Testis (tissue), 2 donors: ENCODE measurements at regions not wholly inside any gene's neighbourhood (a gene's known extent, or its start where the extent isn't known, plus 50 kb on each side); places are given as distances from the start of the nearest gene placed in this dataset.

Experiments
- DNase-seq: peaks from one replicate; pipeline ENCODE4 v3.0.0-alpha.2; 2019
- H3K27ac ChIP-seq, 2 donors: fragments of 200-600 bp; sonication (generic); one replicate each; pipeline ENCODE4 v1.5.1; 2019
- H3K27me3 ChIP-seq: fragments of 200-600 bp; sonication (generic); one replicate; pipeline ENCODE4 v1.5.1; 2019
- H3K36me3 ChIP-seq: fragments of 200-600 bp; sonication (generic); one replicate; pipeline ENCODE4 v1.5.1; 2017; ENCODE audit warnings: low read depth; ENCODE audit errors: missing control alignments
- H3K4me1 ChIP-seq: fragments of 200-600 bp; sonication (generic); one replicate; pipeline ENCODE4 v1.5.1; 2019
- H3K4me3 ChIP-seq, 2 donors: fragments of 200-600 bp; sonication (generic); one replicate each; pipeline ENCODE4 v1.5.1; 2017 to 2019
- H3K9me3 ChIP-seq: fragments of 200-600 bp; sonication (generic); one replicate; pipeline ENCODE4 v1.5.1; 2017
- CTCF ChIP-seq, 3 experiments: fragments of 450-650 bp in 2 of 3; fragments of 200-600 bp in 1 of 3; sonication (generic) in 1 of 3; IDR thresholded peaks; one replicate each; pipeline ENCODE4 v1.5.1; 2016 to 2019; ENCODE audit warnings: antibody characterized with exemption in 3 of 3, mild to moderate bottlenecking in 2 of 3, moderate library complexity in 1 of 3
- POLR2A ChIP-seq: fragments of 450-650 bp; IDR thresholded peaks from one replicate; pipeline ENCODE4 v1.6.1; 2017; ENCODE audit warnings: antibody characterized with exemption, mild to moderate bottlenecking, moderate library complexity
- WGBS, 2 donors: methylation state at CpG; one replicate each; pipeline ENCODE4 v1.1.5; 2018; 5-methylcytosine and 5-hydroxymethylcytosine counted together
- intact Hi-C: fragments of 100-400 bp; cut with DNase I; formaldehyde crosslinking; loops from one replicate; pipeline ENCODE4 v1.15.1; 2023; ENCODE audit warnings: low total_unique reads

GRCh38 chr4:184563621-184564020 lies 85.6 kb downstream of the CASP3 start:
- Histone ChIP-seq H3K27me3 (no peaks in the 10 kb centered on the region), H3K36me3 (no peaks in the 10 kb centered on the region), H3K27ac (no peak overlapping the region), H3K4me3 (no peak overlapping the region), H3K9me3 (no peaks in the 10 kb centered on the region), H3K4me1 (no peaks in the 10 kb centered on the region)
- 78 to 92% methylated on average over 3 of the region's 3 CpGs for WGBS, 2 donors
- no peak for TF ChIP-seq CTCF (IDR thresholded peaks at IDR 0.05)
- TF ChIP-seq POLR2A: no peak
- intact Hi-C loops: no loop called here
- DNase-seq: no peak

DNA sequence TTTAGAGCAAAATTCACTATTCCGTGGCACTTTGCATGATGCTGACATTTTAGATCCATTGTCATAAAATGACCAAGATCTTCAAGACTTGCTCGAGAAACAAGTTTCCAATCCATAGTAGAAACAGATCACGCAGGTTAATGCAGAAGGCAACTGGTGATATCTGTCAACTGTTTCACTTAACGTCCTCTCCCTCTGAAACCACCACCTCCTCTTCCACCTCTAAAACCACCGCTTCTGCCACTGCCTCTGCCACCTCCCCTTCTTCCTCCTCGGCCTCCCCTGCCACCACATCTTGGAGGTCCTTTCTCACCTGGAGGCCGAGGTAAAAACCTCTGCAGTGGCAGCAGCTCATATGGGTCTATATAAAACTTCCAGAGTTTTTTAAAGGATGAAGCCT lies 84.6 kb upstream of the IRF2 start:
- Histone ChIP-seq H3K36me3 (no peaks in the 10 kb centered on the region), H3K9me3 (no peaks in the 10 kb centered on the region), H3K27me3 (no peaks in the 10 kb centered on the region), H3K4me1 (no peaks in the 10 kb centered on the region), H3K27ac (no peak overlapping the region), H3K4me3 (no peak overlapping the region)
- TF ChIP-seq CTCF (IDR thresholded peaks at IDR 0.05): no peak
- no peak for TF ChIP-seq POLR2A
- no peak for DNase-seq
- intact Hi-C loops: no loop called here
- WGBS, 2 donors: 67 to 70% methylated on average over 7 of the region's 7 CpGs

DNA sequence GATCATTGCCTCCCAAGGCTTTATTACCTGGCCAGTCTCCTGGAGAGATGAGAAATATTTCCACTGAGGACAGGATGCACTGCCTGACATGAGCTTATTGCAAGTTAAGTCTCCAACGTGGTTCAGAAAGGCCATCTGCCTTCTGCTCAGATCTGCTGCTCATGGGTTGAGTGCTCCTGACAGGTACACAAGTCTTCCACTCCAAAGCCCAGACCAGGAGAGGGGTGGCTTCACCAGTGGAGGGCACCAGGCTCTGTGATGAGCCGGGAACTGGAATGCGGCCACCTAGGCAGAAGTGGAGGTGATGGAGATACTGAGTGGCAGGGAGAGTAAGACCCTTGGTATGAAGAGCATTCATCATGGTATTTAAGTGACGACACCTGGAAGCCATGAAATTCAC lies 79.5 kb upstream of the IRF2 start:
- Histone ChIP-seq H3K4me1 (no peaks in the 10 kb centered on the region), H3K9me3 (no peaks in the 10 kb centered on the region), H3K27ac (no peak overlapping the region), H3K4me3 (no peak overlapping the region), H3K36me3 (no peaks in the 10 kb centered on the region), H3K27me3 (no peaks in the 10 kb centered on the region)
- TF ChIP-seq POLR2A (no peak), CTCF (IDR thresholded peaks at IDR 0.05) (no peak)
- WGBS, 2 donors: 90 to 93% methylated on average over 4 of the region's 4 CpGs
- intact Hi-C loops: no loop called here
- DNase-seq: no peak

GRCh38 chr4:184550476-184550875 lies 76.1 kb upstream of the IRF2 start:
- H3K4me1 ChIP-seq: no peaks in the 10 kb centered on the region
- WGBS, 2 donors: 36 to 38% methylated on average over 3 of the region's 3 CpGs
- no peaks in the 10 kb centered on the region for H3K36me3 ChIP-seq
- TF ChIP-seq POLR2A (no peak), CTCF (IDR thresholded peaks at IDR 0.05) (no peak)
- H3K9me3 ChIP-seq: no peaks in the 10 kb centered on the region
- intact Hi-C loops: no loop called here
- no peak overlapping the region for H3K4me3 ChIP-seq
- no peak overlapping the region for H3K27ac ChIP-seq
- no peak for DNase-seq
- H3K27me3 ChIP-seq: no peaks in the 10 kb centered on the region

DNA sequence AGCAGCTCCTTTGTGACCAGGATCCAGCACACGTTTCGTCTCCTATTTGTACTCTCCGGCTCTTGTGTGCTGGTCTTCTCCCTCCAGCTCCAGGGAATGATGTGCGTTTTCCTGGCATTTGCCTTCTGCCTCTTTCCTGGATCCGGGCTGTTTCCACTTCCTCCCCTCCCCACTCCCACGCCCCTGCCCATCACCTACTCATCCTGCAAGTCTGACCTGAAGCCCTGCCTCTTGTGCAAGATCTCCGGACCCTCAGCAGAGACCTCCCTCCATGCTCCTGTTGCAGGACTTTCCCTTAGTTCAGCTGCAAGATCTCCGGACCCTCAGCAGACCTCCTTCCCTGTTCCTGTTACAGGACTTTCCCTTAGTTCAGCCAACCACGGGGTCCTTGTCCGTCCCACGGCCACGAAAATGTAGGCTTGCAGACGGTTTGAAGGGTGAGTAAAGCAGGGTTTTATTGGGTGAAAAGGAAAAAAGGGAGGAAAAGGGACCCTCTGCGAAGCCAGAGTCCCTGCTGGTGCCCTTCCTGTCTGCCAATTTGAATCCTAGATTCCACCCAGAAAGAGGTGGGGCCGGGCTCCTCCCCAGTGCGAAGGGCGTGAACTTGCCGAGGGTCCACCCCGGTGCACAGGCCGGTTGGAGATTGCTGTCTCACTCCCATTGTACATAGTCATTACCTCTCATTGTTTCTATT lies 74.4 kb upstream of the IRF2 start:
- intact Hi-C loops: no loop called here
- Histone ChIP-seq H3K4me3 (peak overlapping the region in 1 of 2 donors; percentile 31), H3K4me1 (no peaks in the 10 kb centered on the region), H3K27ac (no peak overlapping the region), H3K27me3 (no peaks in the 10 kb centered on the region), H3K36me3 (no peaks in the 10 kb centered on the region), H3K9me3 (no peaks in the 10 kb centered on the region)
- TF ChIP-seq POLR2A: no peak
- TF ChIP-seq CTCF (IDR thresholded peaks at IDR 0.05): no peak
- no peak for DNase-seq
- WGBS, 2 donors: 53 to 58% methylated on average over 20 of the region's 20 CpGs
